Left renal pelvis (tissue), 4 donors: ENCODE measurements at regions not wholly inside any gene's neighbourhood (a gene's known extent, or its start where the extent isn't known, plus 50 kb on each side); places are given as distances from the start of the nearest gene placed in this dataset.

ENCODE experiments used
- DNase-seq, 4 donors: peaks; one replicate each; pipeline ENCODE4 v3.0.0-alpha.2; 2013; ENCODE audit warnings: low read depth in 4 of 4, low spot score in 3 of 4

GRCh38 chr18:78895207-78896001, 84.2 kb upstream of the SALL3 start:
- no peak for DNase-seq

- DNase-seq = no peak
Observed at GRCh38 chr18:78896111-78896905, 83.3 kb upstream of the SALL3 start.

GRCh38 chr18:78898066-78898465, 81.6 kb upstream of the SALL3 start:
- no peak for DNase-seq

- DNase-seq = no peak
Observed at GRCh38 chr18:78898635-78899034, 81.0 kb upstream of the SALL3 start.

GRCh38 chr18:78899241-78899640, 80.4 kb upstream of the SALL3 start:
- DNase-seq = no peak

GRCh38 chr18:78900938-78901909, 78.4 kb upstream of the SALL3 start:
- no peak for DNase-seq

- DNase-seq = no peak
Observed at GRCh38 chr18:78901923-78902794, 77.5 kb upstream of the SALL3 start.

- no peak for DNase-seq
Observed at GRCh38 chr18:78902795-78903435, 76.7 kb upstream of the SALL3 start.

- DNase-seq = no peak
Observed at GRCh38 chr18:78903436-78904178, 76.0 kb upstream of the SALL3 start.

- DNase-seq = no peak
Observed at GRCh38 chr18:78904179-78904531, 75.5 kb upstream of the SALL3 start.

- no peak for DNase-seq
Observed at GRCh38 chr18:78905334-78905733, 74.3 kb upstream of the SALL3 start.

- DNase-seq = no peak
Observed at GRCh38 chr18:78906066-78906465, 73.6 kb upstream of the SALL3 start.

GRCh38 chr18:78908462-78909260, 71.0 kb upstream of the SALL3 start:
- no peak for DNase-seq

- DNase-seq = no peak
Observed at GRCh38 chr18:78911751-78912283, 67.8 kb upstream of the SALL3 start.

- DNase-seq = no peak
Observed at GRCh38 chr18:78912336-78912735, 67.3 kb upstream of the SALL3 start.

GRCh38 chr18:78912844-78913243, 66.8 kb upstream of the SALL3 start:
- DNase-seq = no peak

GRCh38 chr18:78913395-78913794, 66.2 kb upstream of the SALL3 start:
- DNase-seq = no peak

- no peak for DNase-seq
Observed at GRCh38 chr18:78913830-78914231, 65.8 kb upstream of the SALL3 start.
